PC-9 (cell line): ENCODE measurements at regions not wholly inside any gene's neighbourhood (a gene's known extent, or its start where the extent isn't known, plus 50 kb on each side); places are given as distances from the start of the nearest gene placed in this dataset.

Experiments used
- EZH2 ChIP-seq: fragments of 200-600 bp; sonication (generic); IDR thresholded peaks from 2 replicates; pipeline ENCODE4 v1.8.0; 2017; ENCODE audit warnings: antibody characterized with exemption, low read depth
- TF ChIP-seq, protein P1 (sequence below): fragments of 200-600 bp; sonication (generic); conservative IDR thresholded peaks from 2 replicates; pipeline ENCODE4 v1.6.1; 2017; ENCODE audit warnings: mixed run types, antibody characterized with exemption, mild to moderate bottlenecking, moderate library complexity

DNA sequence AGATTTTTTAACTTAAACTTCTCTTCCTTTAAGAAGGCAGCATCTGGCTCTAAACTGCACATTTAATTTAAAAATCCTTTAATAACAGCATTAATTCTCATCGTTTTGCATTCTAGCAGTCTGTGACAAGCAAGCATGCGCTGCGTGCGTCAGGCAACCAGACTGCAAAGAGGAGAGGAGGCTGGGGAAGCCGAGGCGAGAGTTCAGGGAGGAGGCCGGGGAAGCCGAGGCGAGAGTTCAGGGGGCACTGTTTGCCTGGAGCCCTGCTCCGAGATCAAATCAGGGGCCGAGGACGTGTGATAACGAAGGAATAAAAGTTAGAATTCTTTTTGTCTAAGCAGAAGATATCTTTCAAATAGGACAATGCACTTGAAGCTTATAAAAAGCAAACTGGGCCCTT, 435.7 kb downstream of the EFNB2 start:
- TF ChIP-seq, protein P1, sequence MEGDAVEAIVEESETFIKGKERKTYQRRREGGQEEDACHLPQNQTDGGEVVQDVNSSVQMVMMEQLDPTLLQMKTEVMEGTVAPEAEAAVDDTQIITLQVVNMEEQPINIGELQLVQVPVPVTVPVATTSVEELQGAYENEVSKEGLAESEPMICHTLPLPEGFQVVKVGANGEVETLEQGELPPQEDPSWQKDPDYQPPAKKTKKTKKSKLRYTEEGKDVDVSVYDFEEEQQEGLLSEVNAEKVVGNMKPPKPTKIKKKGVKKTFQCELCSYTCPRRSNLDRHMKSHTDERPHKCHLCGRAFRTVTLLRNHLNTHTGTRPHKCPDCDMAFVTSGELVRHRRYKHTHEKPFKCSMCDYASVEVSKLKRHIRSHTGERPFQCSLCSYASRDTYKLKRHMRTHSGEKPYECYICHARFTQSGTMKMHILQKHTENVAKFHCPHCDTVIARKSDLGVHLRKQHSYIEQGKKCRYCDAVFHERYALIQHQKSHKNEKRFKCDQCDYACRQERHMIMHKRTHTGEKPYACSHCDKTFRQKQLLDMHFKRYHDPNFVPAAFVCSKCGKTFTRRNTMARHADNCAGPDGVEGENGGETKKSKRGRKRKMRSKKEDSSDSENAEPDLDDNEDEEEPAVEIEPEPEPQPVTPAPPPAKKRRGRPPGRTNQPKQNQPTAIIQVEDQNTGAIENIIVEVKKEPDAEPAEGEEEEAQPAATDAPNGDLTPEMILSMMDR, result no peak
- TF ChIP-seq EZH2, result no peak
